ENCODE measurements at regions not wholly inside any gene's neighbourhood (a gene's known extent, or its start where the extent isn't known, plus 50 kb on each side); places are given as distances from the start of the nearest gene placed in this dataset.
"Not testable (repeated sequence)": the region's sequence is repeated elsewhere in the genome, so short reads cannot be mapped to it uniquely, and the experiment has no call there.

DNA sequence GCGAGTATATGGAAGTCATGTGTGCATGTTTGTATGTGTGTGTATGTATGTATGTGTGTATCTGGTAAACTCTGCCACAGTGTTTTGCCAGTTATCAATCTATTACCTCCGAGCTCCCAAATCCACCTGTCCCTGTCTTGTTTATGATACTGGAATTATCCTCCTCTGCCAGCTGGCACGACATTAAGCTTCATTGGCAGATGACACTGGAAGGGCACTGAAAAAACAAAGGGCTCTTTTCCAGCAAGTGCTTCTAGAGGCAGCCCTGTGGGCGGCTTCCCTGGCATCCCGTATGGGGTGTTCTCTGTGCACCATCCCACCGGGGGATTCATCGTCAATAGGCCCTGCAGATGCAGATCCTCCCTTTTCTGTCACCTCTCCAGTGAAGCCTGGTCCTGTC, 221.5 kb downstream of the MSX2 start:
- no peak overlapping the region for H3K27ac Mint-ChIP-seq (ENCODE audit: low read depth, unreplicated experiment)
- intact Hi-C loops (cut with micrococcal nuclease) = no loop called here
- DNase-seq (ENCODE audit: unreplicated experiment) = no peak
- ChIA-PET CTCF (interaction anchor here (0.6 to 2.3 kb wide), 4 partner anchors 9 to 688 kb away, joined by 3 to 12 read pairs (median 4); no protein-coding TSS in a partner anchor), POLR2A (no interaction called here)
- no TSS peak for BruUV-seq (replicated peaks)
- H3K4me3 Mint-ChIP-seq (ENCODE audit: unreplicated experiment) = no peak overlapping the region
- H3K27me3 Mint-ChIP-seq (ENCODE audit: insufficient read depth, unreplicated experiment) = peaks cover 70% of the 10 kb centered on the region
- no peaks in the 10 kb centered on the region for H3K4me1 Mint-ChIP-seq (ENCODE audit: insufficient read depth, unreplicated experiment)
- H3K36me3 Mint-ChIP-seq (ENCODE audit: insufficient read depth, unreplicated experiment) = no peaks in the 10 kb centered on the region
- H3K9me3 Mint-ChIP-seq (ENCODE audit: unreplicated experiment) = no peaks in the 10 kb centered on the region
- TF ChIP-seq, protein P1, sequence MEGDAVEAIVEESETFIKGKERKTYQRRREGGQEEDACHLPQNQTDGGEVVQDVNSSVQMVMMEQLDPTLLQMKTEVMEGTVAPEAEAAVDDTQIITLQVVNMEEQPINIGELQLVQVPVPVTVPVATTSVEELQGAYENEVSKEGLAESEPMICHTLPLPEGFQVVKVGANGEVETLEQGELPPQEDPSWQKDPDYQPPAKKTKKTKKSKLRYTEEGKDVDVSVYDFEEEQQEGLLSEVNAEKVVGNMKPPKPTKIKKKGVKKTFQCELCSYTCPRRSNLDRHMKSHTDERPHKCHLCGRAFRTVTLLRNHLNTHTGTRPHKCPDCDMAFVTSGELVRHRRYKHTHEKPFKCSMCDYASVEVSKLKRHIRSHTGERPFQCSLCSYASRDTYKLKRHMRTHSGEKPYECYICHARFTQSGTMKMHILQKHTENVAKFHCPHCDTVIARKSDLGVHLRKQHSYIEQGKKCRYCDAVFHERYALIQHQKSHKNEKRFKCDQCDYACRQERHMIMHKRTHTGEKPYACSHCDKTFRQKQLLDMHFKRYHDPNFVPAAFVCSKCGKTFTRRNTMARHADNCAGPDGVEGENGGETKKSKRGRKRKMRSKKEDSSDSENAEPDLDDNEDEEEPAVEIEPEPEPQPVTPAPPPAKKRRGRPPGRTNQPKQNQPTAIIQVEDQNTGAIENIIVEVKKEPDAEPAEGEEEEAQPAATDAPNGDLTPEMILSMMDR (IDR thresholded peaks at IDR 0.05; ENCODE audit: unreplicated experiment) = no peak

DNA sequence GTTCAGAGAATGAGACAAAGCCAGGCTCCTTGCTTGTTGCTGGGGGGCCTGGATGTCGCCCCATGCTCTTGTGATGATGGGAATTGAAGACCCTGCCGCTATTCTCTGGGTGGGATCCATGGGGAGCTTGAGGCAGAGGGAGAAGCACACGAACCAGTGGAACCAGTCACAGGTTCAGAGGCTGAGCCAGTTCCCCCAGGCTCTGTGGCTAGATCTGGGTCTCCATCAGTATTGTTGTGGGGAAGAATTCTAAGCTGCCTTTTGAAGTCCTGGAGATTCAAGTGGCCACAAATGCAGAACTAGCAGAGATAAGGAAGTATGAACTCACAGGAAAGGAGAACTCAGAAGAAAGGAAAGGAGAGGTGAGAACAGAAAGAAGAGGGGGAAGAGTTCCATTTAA, 219.4 kb downstream of the MSX2 start:
- Mint-ChIP-seq H3K9me3 (ENCODE audit: unreplicated experiment) (no peaks in the 10 kb centered on the region), H3K4me3 (ENCODE audit: unreplicated experiment) (no peak overlapping the region), H3K4me1 (ENCODE audit: insufficient read depth, unreplicated experiment) (no peaks in the 10 kb centered on the region), H3K27ac (ENCODE audit: low read depth, unreplicated experiment) (no peak overlapping the region), H3K36me3 (ENCODE audit: insufficient read depth, unreplicated experiment) (no peaks in the 10 kb centered on the region), H3K27me3 (ENCODE audit: insufficient read depth, unreplicated experiment) (peaks cover 74% of the 10 kb centered on the region)
- BruUV-seq (replicated peaks) = no TSS peak
- TF ChIP-seq, protein P1 (IDR thresholded peaks at IDR 0.05; ENCODE audit: unreplicated experiment) = no peak
- no peak for DNase-seq (ENCODE audit: unreplicated experiment)
- ChIA-PET POLR2A (no interaction called here), CTCF (interaction anchor here (0.7 to 2.3 kb wide), 5 partner anchors 7 to 920 kb away, joined by 4 to 12 read pairs (median 4); no protein-coding TSS in a partner anchor)
- intact Hi-C loops (cut with micrococcal nuclease) = no loop called here

DNA sequence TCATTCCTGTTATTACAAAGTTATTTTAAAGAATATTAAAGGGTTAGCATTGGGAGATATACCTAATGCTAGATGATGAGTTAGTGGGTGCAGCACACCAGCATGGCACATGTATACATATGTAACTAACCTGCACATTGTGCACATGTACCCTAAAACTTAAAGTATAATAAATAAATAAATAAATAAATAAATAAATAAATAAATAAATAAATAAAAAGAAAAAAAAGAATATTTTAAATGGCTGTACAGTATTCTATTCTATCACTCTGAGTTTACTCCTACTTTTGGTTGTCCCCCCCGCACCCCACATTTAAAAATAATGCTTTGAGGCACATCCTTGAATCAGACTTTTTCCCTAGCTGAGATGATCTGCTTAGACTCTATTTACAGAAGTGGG, 218.6 kb downstream of the MSX2 start:
- H3K36me3 Mint-ChIP-seq (ENCODE audit: insufficient read depth, unreplicated experiment); BruUV-seq (replicated peaks); H3K4me1 Mint-ChIP-seq (ENCODE audit: insufficient read depth, unreplicated experiment); H3K27ac Mint-ChIP-seq (ENCODE audit: low read depth, unreplicated experiment); H3K4me3 Mint-ChIP-seq (ENCODE audit: unreplicated experiment); intact Hi-C loops (cut with micrococcal nuclease); H3K9me3 Mint-ChIP-seq (ENCODE audit: unreplicated experiment); POLR2A ChIA-PET; DNase-seq (ENCODE audit: unreplicated experiment); CTCF ChIA-PET: not testable (repeated sequence)
- peaks cover 74% of the 10 kb centered on the region for H3K27me3 Mint-ChIP-seq (ENCODE audit: insufficient read depth, unreplicated experiment)

DNA sequence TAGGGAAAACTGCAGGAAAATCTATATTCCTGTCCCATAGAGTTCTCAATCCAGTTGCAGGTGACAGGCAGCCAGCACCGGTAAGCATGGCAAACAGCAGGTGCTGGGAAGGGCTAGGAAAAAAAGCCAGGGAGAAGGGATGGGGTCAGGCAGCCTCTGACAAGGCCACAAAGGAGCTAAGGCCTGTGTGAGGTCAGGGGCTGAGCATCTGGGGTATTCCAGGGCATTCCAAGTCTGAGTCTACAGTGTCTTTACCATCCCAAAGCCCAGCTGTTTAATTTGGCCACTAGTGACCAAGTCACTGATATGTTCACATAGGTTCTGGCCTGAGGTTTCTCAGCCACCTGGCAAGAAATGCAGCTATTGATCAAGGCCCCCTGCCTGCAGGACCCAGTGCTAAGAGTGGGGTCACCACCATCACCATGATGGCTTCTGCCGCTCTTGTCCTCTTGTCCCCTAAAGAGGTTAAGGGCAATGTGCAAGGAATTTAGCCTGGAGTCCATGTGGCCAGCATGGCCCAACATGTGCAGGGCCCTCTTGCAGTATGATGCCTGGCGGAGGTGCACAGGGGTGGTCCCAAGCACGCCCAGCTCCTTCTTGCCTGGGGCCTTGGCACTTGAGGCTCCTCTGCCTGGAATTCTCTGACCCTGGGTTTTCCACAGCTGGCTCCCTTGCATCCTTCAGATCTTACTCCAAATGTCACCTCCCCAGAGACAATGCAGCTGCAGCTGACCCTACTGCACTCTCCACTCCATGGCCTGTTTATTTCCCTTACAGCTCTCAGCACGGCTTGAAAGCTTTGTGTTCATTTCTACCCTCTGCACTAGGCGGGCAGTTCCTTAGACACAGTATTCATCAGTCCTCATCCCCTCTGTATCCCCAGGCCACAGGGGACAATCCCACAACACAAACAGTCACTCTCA, 213.1 kb downstream of the MSX2 start:
- ChIA-PET CTCF (interaction anchor here (0.5 to 6.4 kb wide), 32 partner anchors 8 to 984 kb away, joined by 3 to 69 read pairs (median 4); no protein-coding TSS in a partner anchor), POLR2A (no interaction called here)
- Mint-ChIP-seq H3K4me1 (ENCODE audit: insufficient read depth, unreplicated experiment) (no peaks in the 10 kb centered on the region), H3K36me3 (ENCODE audit: insufficient read depth, unreplicated experiment) (no peaks in the 10 kb centered on the region), H3K27me3 (ENCODE audit: insufficient read depth, unreplicated experiment) (peaks cover 56% of the 10 kb centered on the region), H3K9me3 (ENCODE audit: unreplicated experiment) (no peaks in the 10 kb centered on the region), H3K27ac (ENCODE audit: low read depth, unreplicated experiment) (no peak overlapping the region), H3K4me3 (ENCODE audit: unreplicated experiment) (no peak overlapping the region)
- BruUV-seq (replicated peaks) = no TSS peak
- intact Hi-C loops (cut with micrococcal nuclease) = loop anchor here (5.0 kb wide), 2 partner anchors 145 to 200 kb away; no protein-coding TSS in a partner anchor
- DNase-seq (ENCODE audit: unreplicated experiment) = no peak
- TF ChIP-seq, protein P1 (IDR thresholded peaks at IDR 0.05; ENCODE audit: unreplicated experiment) = no peak

All from MCF 10A (cell line).